Activated T-cell treated with anti-CD3 and anti-CD28 coated beads for 4 hours (primary cell): ENCODE measurements at regions not wholly inside any gene's neighbourhood (a gene's known extent, or its start where the extent isn't known, plus 50 kb on each side); places are given as distances from the start of the nearest gene placed in this dataset.

Source experiments
- DNase-seq: peaks from one replicate; pipeline ENCODE4 v3.0.0-alpha.2; 2020

- no peak for DNase-seq
Measured at GRCh38 chr13:75231235-75231634, 250.7 kb downstream of the TBC1D4 start.

GRCh38 chr13:75226733-75227435 lies 255.1 kb downstream of the TBC1D4 start:
- DNase-seq: no peak

GRCh38 chr13:75226092-75226491 lies 255.9 kb downstream of the TBC1D4 start:
- no peak for DNase-seq

- no peak for DNase-seq
Measured at GRCh38 chr13:75225288-75226032, 256.5 kb downstream of the TBC1D4 start.

GRCh38 chr13:75224053-75224742 lies 257.8 kb downstream of the TBC1D4 start:
- DNase-seq: no peak

- no peak for DNase-seq
Measured at GRCh38 chr13:75222031-75222430, 259.9 kb downstream of the TBC1D4 start.

- DNase-seq: no peak
Measured at GRCh38 chr13:75220861-75221260, 261.1 kb downstream of the TBC1D4 start.

GRCh38 chr13:75220238-75220542 lies 261.8 kb downstream of the TBC1D4 start:
- DNase-seq: no peak

- peak; percentile 82 for DNase-seq
Measured at GRCh38 chr13:75219479-75220237, 262.3 kb downstream of the TBC1D4 start.

GRCh38 chr13:75217949-75218348 lies 264.0 kb downstream of the TBC1D4 start:
- no peak for DNase-seq

GRCh38 chr13:75216038-75216437 lies 265.9 kb downstream of the TBC1D4 start:
- DNase-seq: no peak

GRCh38 chr13:75214846-75215245 lies 267.1 kb downstream of the TBC1D4 start:
- DNase-seq: no peak

GRCh38 chr13:75202981-75203380 lies 279.0 kb downstream of the TBC1D4 start:
- DNase-seq: no peak

- DNase-seq: no peak
Measured at GRCh38 chr13:75197803-75198202, 284.2 kb downstream of the TBC1D4 start.

- DNase-seq: no peak
Measured at GRCh38 chr13:75196147-75196837, 285.7 kb downstream of the TBC1D4 start.

GRCh38 chr13:75195495-75196146 lies 286.3 kb downstream of the TBC1D4 start:
- no peak for DNase-seq

- no peak for DNase-seq
Measured at GRCh38 chr13:75194717-75195462, 287.1 kb downstream of the TBC1D4 start.

GRCh38 chr13:75186379-75186778 lies 295.6 kb downstream of the TBC1D4 start:
- DNase-seq: no peak

GRCh38 chr13:75181906-75182305 lies 300.1 kb downstream of the TBC1D4 start:
- no peak for DNase-seq

GRCh38 chr13:75180805-75181455 lies 301.0 kb downstream of the TBC1D4 start:
- no peak for DNase-seq

- no peak for DNase-seq
Measured at GRCh38 chr13:75178436-75178835, 303.5 kb downstream of the TBC1D4 start.
